Testis (tissue), 2 donors: ENCODE measurements at regions not wholly inside any gene's neighbourhood (a gene's known extent, or its start where the extent isn't known, plus 50 kb on each side); places are given as distances from the start of the nearest gene placed in this dataset.

Source experiments
- CTCF ChIP-seq, 3 experiments: fragments of 450-650 bp in 2 of 3; fragments of 200-600 bp in 1 of 3; sonication (generic) in 1 of 3; IDR thresholded peaks; one replicate each; pipeline ENCODE4 v1.5.1; 2016 to 2019; ENCODE audit warnings: antibody characterized with exemption in 3 of 3, mild to moderate bottlenecking in 2 of 3, moderate library complexity in 1 of 3
- POLR2A ChIP-seq: fragments of 450-650 bp; IDR thresholded peaks from one replicate; pipeline ENCODE4 v1.6.1; 2017; ENCODE audit warnings: antibody characterized with exemption, mild to moderate bottlenecking, moderate library complexity

- TF ChIP-seq CTCF (IDR thresholded peaks at IDR 0.05) (no peak), POLR2A (no peak)
Observed at GRCh38 chr1:87249803-87250202, 78.9 kb upstream of the LMO4 start.
